ENCODE measurements at regions not wholly inside any gene's neighbourhood (a gene's known extent, or its start where the extent isn't known, plus 50 kb on each side); places are given as distances from the start of the nearest gene placed in this dataset.

DNA sequence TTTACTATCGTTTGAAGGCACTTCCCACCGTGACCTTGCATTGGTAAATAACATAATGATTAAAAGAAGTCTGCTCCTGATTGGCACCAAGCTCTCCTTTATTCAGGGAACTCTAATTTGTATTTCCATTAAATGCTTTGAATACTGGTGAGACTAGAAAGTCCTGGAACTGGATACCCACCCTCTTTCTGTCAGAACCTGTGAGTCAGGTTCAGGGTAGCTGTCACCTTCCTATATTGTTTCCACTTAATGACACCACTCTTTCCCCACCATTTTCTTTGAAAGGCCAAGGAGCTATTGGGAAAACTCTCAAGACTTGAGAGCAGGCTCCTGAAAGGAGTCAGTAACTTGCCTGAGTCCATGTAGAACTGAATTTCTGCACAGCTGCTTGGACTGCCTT, 55.9 kb upstream of the RASSF6 start:
- TF ChIP-seq, protein P1, sequence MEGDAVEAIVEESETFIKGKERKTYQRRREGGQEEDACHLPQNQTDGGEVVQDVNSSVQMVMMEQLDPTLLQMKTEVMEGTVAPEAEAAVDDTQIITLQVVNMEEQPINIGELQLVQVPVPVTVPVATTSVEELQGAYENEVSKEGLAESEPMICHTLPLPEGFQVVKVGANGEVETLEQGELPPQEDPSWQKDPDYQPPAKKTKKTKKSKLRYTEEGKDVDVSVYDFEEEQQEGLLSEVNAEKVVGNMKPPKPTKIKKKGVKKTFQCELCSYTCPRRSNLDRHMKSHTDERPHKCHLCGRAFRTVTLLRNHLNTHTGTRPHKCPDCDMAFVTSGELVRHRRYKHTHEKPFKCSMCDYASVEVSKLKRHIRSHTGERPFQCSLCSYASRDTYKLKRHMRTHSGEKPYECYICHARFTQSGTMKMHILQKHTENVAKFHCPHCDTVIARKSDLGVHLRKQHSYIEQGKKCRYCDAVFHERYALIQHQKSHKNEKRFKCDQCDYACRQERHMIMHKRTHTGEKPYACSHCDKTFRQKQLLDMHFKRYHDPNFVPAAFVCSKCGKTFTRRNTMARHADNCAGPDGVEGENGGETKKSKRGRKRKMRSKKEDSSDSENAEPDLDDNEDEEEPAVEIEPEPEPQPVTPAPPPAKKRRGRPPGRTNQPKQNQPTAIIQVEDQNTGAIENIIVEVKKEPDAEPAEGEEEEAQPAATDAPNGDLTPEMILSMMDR (IDR thresholded peaks at IDR 0.05), result no peak
- TF ChIP-seq POLR2A (IDR thresholded peaks at IDR 0.05), result no peak
- Histone ChIP-seq H3K9me3 (replicated peaks in 1 of 3) (no peaks in the 10 kb centered on the region), H3K36me3 (replicated peaks in 1 of 2) (no peaks in the 10 kb centered on the region), H3K4me1 (replicated peaks in 1 of 2) (peaks cover 13 to 19% of the 10 kb centered on the region in 2 donors), H3K4me3 (no peak overlapping the region), H3K27ac (no peak overlapping the region), H3K27me3 (no peaks in the 10 kb centered on the region)
- intact Hi-C loops (cut with DNase I), result no loop called here
- DNase-seq, result no peak
- WGBS, 4 donors, result 63 to 77% (median 71%) methylated on average over 2 of the region's 2 CpGs

DNA sequence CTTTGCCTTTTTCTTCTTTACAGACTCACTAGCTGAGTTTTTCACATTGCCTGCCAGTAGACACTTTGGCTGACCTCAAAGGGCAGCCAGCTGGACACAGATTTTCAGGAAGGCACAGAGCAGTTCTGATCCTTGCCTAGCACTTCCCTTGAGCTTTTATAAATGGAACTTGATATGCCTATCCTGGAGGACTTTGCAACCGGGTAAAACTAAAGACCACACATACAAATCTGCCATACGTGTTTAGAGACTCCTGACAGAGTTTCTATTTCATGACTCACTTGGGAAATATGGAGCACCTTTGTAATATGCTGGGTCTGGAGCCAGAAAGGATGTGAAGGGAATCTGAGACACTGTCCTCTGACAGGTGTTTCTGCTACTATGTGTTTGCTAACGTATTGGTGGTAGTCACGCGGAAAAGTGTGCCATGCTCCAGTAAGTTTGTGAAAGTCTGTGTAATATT, 56.7 kb upstream of the RASSF6 start:
- Histone ChIP-seq H3K4me3 (no peak overlapping the region), H3K27ac (no peak overlapping the region), H3K9me3 (replicated peaks in 1 of 3) (no peaks in the 10 kb centered on the region), H3K27me3 (no peaks in the 10 kb centered on the region), H3K36me3 (replicated peaks in 1 of 2) (no peaks in the 10 kb centered on the region), H3K4me1 (replicated peaks in 1 of 2) (peaks cover 13 to 19% of the 10 kb centered on the region in 2 donors)
- WGBS, 4 donors, result 43 to 53% (median 51%) methylated on average over 5 of the region's 5 CpGs
- intact Hi-C loops (cut with DNase I), result no loop called here
- no peak for TF ChIP-seq POLR2A (IDR thresholded peaks at IDR 0.05)
- TF ChIP-seq, protein P1 (IDR thresholded peaks at IDR 0.05), result no peak
- peak in 5 of 7 donors; percentile 18 to 45 (median 37) for DNase-seq

GRCh38 chr4:73679836-73680235, 59.6 kb upstream of the RASSF6 start:
- Histone ChIP-seq H3K27ac (no peak overlapping the region), H3K4me3 (no peak overlapping the region), H3K4me1 (replicated peaks in 1 of 2) (peaks cover 12 to 33% of the 10 kb centered on the region in 2 donors), H3K27me3 (no peaks in the 10 kb centered on the region), H3K36me3 (replicated peaks in 1 of 2) (no peaks in the 10 kb centered on the region), H3K9me3 (replicated peaks in 1 of 3) (no peaks in the 10 kb centered on the region)
- intact Hi-C loops (cut with DNase I), result no loop called here
- no peak for TF ChIP-seq POLR2A (IDR thresholded peaks at IDR 0.05)
- TF ChIP-seq, protein P1 (IDR thresholded peaks at IDR 0.05), result no peak
- no peak for DNase-seq
- 69 to 74% (median 72%) methylated on average over 4 of the region's 4 CpGs for WGBS, 4 donors

- Histone ChIP-seq H3K27ac (no peak overlapping the region), H3K27me3 (no peaks in the 10 kb centered on the region), H3K4me3 (no peak overlapping the region), H3K9me3 (replicated peaks in 1 of 3) (no peaks in the 10 kb centered on the region), H3K36me3 (replicated peaks in 1 of 2) (no peaks in the 10 kb centered on the region), H3K4me1 (replicated peaks in 1 of 2) (peaks cover 4 to 22% of the 10 kb centered on the region in 2 donors)
- WGBS, 4 donors, result 34 to 45% (median 43%) methylated on average over 2 of the region's 2 CpGs
- TF ChIP-seq POLR2A (IDR thresholded peaks at IDR 0.05), result no peak
- TF ChIP-seq, protein P1 (IDR thresholded peaks at IDR 0.05), result no peak
- no peak for DNase-seq
- intact Hi-C loops (cut with DNase I), result no loop called here
These were observed 58.6 kb upstream of the CXCL8 start for GRCh38 chr4:73681776-73682175.
